ENCODE measurements at regions not wholly inside any gene's neighbourhood (a gene's known extent, or its start where the extent isn't known, plus 50 kb on each side); places are given as distances from the start of the nearest gene placed in this dataset.
"Not testable (repeated sequence)": the region's sequence is repeated elsewhere in the genome, so short reads cannot be mapped to it uniquely, and the experiment has no call there.

DNA sequence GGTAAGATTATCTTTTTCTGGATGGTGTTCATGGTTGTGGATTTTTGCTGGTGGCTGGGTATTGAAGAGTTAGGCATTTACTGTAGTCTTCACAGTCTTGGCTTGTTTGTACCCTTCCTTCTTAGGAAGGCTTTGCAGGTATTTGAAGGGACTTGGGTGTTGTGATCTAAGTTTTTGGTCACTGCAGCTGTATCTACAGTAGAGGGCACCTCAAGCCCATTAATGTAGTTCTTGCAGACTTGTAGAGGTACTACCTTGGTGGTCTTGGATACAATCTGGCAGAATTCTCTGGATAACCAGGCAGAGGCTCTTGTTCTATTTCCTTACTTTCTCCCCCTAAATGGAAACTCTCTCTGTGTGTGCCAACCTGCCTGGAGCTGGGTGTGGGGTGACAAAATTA is 155.8 kb upstream of the BRINP3 start:
- DNase-seq (ENCODE audit: low spot score in 2 of 2) = no peak
- Mint-ChIP-seq H3K36me3 (peaks cover 0 to 20% of the 10 kb centered on the region in 2 donors), H3K27ac (no peak overlapping the region), H3K9me3 (peaks cover 14 to 41% of the 10 kb centered on the region in 2 donors)
- no peak for ATAC-seq

DNA sequence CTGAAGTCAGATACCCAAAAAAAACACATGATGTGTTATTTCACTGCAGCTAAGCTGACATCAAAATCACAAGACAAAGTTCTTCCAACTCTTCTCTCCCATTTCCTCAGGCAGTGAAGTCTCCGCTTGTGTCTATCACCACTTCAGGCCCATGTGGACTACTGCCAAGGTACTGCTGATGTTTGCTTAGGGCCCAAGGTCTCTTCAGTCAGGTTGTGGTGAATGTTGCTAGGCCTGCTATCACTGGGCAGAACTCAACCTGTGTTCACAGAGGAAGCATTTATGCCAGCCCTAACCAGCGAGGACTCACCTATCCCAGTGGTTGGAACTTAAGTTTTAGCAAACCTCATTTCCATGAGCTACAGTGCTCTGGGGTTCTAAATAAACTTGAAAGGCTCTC is 156.5 kb upstream of the BRINP3 start:
- peaks cover 14 to 37% of the 10 kb centered on the region in 2 donors for H3K9me3 Mint-ChIP-seq
- no peak for ATAC-seq
- no peak for DNase-seq (ENCODE audit: low spot score in 2 of 2)
- peaks cover 0 to 20% of the 10 kb centered on the region in 2 donors for H3K36me3 Mint-ChIP-seq
- no peak overlapping the region for H3K27ac Mint-ChIP-seq

DNA sequence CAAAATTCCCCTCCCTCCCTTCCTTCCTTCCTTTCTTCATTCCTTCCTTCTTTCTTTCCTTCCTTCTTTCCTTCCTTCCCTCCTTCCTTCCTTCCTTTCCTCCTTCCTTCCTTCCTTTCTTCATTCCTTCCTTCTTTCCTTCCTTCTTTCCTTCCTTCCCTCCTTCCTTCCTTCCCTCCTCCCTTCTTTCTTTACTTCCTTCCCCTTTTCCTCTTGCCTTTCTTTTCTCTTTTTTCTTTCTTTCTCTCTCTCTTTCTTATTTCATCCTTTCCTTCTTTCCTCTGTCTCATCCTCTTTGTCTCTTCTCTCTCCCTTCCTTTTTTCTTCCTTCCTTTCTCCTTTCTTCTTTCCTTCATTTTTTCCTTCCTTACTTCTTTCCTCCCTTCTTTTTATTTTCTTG is 171.9 kb upstream of the BRINP3 start:
- DNase-seq (ENCODE audit: low spot score in 2 of 2) (no peak), ATAC-seq (no peak)
- Mint-ChIP-seq H3K27ac (no peak overlapping the region), H3K9me3 (peaks cover 18% of the 10 kb centered on the region in 2 donors), H3K36me3 (no peaks in the 10 kb centered on the region)

DNA sequence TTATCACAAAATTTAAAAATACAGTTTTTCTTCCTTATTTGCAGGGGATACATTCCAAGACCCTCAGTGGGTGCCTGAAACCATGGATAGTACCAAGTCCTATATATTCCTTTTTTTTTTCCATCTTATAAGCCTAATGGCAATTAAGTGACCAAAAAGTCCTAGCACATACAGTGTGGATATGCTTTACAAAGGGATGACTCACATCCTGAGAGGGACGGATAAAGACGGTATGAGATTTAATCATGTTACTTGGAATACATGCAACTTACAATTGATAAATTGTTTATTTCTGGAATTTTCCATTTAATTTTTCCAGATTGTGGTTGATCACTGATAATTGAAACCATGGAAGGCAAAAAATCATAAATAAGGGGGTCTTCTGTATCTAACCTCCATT is 181.2 kb upstream of the BRINP3 start:
- no peak overlapping the region for H3K27ac Mint-ChIP-seq
- ATAC-seq (no peak), DNase-seq (ENCODE audit: low spot score in 2 of 2) (no peak)
- no peaks in the 10 kb centered on the region for H3K36me3 Mint-ChIP-seq
- H3K9me3 Mint-ChIP-seq = peaks cover 0 to 11% of the 10 kb centered on the region in 2 donors

DNA sequence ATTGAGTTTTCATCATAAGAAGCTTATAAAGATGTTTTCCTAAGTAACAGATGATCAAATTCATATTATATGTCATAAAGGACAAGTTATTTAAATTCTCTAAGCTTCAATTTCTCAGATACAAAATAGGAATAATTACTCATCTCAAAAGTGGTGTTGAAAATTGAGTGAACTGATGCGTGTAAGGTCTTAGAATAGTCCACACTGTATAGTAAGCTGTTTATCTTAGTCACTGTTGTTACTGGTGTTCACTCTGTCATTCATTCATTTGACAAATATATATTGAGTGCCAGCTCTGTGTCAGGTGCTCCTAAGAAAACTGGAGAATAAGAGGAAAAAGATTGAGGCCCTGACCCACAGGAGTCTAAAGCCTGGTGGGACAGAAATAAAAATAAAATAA is 186.3 kb upstream of the BRINP3 start:
- Mint-ChIP-seq H3K27ac (no peak overlapping the region), H3K9me3 (peaks cover 0 to 19% of the 10 kb centered on the region in 2 donors), H3K36me3 (no peaks in the 10 kb centered on the region)
- no peak for DNase-seq (ENCODE audit: low spot score in 2 of 2)
- no peak for ATAC-seq

DNA sequence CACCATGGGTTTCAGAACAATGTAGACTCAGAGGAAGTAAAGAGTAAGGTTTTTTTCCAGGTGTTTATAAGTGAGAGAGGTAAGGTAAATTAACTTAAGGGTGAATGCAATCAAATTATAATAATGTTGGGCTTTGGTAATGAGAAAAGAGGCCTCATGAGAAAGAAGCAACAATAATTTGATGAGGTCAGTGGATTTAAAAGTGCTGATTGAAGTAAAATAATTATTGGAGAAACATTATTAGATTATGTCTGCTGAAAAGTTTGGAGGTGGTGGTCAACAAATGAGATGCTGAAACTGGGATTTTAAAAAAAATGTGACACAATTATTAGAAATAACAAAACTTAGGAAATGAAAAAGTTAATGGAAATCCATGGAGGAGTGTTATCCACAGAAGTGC is 187.4 kb upstream of the BRINP3 start:
- DNase-seq (ENCODE audit: low spot score in 2 of 2) (no peak), ATAC-seq (no peak)
- Mint-ChIP-seq H3K36me3 (no peaks in the 10 kb centered on the region), H3K9me3 (peaks cover 0 to 24% of the 10 kb centered on the region in 2 donors), H3K27ac (no peak overlapping the region)

DNA sequence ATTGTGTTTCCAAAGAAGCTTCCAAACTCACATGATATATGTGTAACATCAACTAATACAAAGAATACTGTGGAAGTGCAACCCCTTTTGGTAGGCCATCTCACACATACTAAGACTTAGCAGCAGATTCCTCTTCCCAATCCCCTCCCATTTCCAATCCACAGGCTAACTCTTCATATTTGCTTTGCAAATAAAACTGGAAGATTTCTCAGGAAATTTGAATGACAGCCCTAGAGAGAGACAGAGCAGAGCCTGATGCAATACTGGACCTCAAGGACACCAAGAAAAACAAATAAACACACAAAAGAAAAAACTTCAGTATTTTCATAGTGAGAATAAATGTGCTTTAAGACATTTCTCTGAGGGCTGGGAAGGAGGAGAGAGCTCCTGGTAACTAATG is 190.2 kb upstream of the BRINP3 start:
- no peak overlapping the region for H3K27ac Mint-ChIP-seq
- DNase-seq (ENCODE audit: low spot score in 2 of 2) (no peak), ATAC-seq (no peak)
- peaks cover 0 to 30% of the 10 kb centered on the region in 2 donors for H3K9me3 Mint-ChIP-seq
- H3K36me3 Mint-ChIP-seq = peaks cover 0 to 7% of the 10 kb centered on the region in 2 donors

DNA sequence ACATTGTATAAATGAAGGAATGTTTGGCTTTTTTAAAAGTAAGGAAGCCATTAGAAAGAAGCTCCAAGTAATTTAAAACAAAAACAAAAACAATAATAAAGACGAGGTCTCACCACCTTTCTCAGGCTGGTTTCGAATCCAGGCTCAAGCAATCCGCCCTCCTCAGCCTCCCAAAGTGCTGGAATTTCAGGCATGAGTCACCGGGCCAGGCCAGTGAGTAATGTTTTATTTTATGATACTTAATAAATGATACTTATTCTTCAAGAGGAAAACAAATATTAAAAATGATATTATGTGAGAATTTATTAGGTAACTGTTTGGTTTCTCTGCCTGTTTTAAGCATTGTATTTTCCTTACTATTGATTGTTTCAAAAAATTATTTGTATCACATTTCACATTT is 201.4 kb upstream of the BRINP3 start:
- peaks cover 6 to 7% of the 10 kb centered on the region in 2 donors for H3K9me3 Mint-ChIP-seq
- no peak for DNase-seq (ENCODE audit: low spot score in 2 of 2)
- H3K27ac Mint-ChIP-seq = no peak overlapping the region
- no peak for ATAC-seq
- H3K36me3 Mint-ChIP-seq = no peaks in the 10 kb centered on the region

DNA sequence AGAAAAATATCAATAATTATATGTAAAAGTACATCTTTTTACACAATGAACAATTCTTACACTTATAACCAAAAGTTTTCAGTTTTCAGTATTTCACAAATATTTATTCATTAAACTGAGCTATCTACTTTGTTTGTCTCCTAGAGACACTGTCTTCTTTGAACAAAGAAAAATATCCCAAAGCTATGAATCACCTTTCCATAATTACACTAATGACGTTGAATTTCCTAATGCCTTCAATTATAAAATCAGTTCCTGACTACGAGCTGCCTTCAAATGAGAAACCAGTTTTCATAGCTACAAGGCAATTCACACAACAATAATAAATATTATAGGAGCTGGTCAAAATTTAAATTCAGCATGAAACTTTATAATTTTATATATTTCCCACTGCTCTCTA is 201.8 kb upstream of the BRINP3 start:
- H3K27ac Mint-ChIP-seq = no peak overlapping the region
- no peak for ATAC-seq
- no peaks in the 10 kb centered on the region for H3K36me3 Mint-ChIP-seq
- H3K9me3 Mint-ChIP-seq = peaks cover 4 to 9% of the 10 kb centered on the region in 2 donors
- no peak for DNase-seq (ENCODE audit: low spot score in 2 of 2)

DNA sequence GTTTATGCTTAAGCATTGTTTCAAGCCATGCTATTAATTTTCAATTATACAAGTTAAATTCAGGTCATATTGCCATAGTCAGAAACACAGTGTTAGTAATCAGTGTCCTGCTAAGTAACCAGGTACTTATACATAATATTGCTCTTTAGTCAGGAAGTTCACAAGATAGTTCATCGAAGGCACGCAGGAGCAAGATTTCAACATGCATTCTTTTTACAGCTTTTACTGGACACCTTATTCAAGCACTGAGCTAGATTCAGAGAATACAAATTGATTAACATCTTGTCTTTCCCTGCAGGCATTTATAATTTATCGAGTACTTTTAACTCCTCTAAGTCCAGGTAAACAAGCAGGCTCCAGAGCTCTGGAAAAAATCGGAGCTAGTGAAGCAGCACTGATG is 202.3 kb upstream of the BRINP3 start:
- no peak for ATAC-seq
- Mint-ChIP-seq H3K36me3 (no peaks in the 10 kb centered on the region), H3K9me3 (peaks cover 4 to 9% of the 10 kb centered on the region in 2 donors), H3K27ac (no peak overlapping the region)
- DNase-seq (ENCODE audit: low spot score in 2 of 2) = no peak

DNA sequence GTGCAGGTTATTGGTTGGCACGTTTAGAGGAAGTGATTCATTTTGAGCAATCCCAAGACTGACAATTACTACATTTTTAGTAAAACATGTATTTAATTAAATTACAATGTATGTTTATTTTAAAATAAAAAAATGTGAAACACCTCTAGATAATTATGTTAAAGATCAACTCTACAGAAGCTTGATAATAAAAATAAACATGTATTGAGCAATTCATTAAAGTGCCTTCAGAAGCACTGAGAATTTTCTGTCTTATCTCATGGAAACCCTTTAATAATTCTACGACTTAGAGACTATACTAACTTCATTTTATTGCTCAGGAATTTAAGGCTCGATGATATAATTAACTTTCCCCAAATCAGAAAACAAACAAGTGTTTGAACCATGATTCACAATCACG is 208.0 kb upstream of the BRINP3 start:
- H3K36me3 Mint-ChIP-seq = peaks cover 0 to 4% of the 10 kb centered on the region in 2 donors
- DNase-seq (ENCODE audit: low spot score in 2 of 2) (no peak), ATAC-seq (no peak)
- no peak overlapping the region for H3K27ac Mint-ChIP-seq
- peaks cover 4 to 13% of the 10 kb centered on the region in 2 donors for H3K9me3 Mint-ChIP-seq

DNA sequence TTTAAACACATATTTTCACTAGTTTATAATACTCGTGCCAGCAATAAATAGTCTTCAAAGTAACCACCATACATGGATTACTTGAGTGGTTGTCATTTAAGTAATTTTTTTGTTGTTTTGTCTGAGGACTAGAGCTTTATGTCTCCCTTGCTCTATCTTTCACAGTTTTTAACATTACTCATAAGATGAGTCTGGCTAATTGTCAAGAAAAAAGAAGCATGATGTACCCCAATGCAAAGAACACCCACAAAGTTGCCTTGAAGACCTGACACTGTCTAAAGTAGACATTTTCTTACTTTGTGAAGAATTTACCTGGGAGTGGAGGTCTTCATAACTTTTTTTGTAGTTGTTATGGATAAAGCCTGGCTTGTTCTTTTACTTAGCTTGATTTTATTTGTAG is 210.4 kb upstream of the BRINP3 start:
- DNase-seq (ENCODE audit: low spot score in 2 of 2) (no peak), ATAC-seq (no peak)
- no peak overlapping the region for H3K27ac Mint-ChIP-seq
- H3K36me3 Mint-ChIP-seq = peaks cover 0 to 4% of the 10 kb centered on the region in 2 donors
- peaks cover 0 to 14% of the 10 kb centered on the region in 2 donors for H3K9me3 Mint-ChIP-seq

DNA sequence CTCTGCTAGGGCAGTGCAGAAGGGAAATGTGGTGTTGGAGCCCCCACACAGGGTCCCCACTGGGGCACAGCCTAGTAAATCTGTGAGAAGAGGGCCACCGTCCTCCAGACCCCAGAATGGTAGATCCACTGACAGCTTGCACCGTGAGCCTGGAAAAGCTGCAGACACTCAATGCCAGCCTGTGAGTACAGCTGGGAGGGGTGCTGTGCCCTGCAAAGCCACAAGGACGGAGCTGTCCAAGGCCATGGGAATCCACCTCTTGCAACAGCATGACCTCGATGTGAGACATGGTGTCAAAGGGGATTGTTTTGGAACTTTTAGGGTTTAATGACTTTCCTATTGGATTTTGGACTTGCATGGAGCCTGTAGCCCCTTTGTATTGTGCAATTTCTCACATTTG is 220.8 kb upstream of the BRINP3 start:
- not testable (repeated sequence) for H3K27ac Mint-ChIP-seq; H3K36me3 Mint-ChIP-seq; ATAC-seq; DNase-seq (ENCODE audit: low spot score in 2 of 2)
- H3K9me3 Mint-ChIP-seq = peaks cover 10 to 16% of the 10 kb centered on the region in 2 donors

DNA sequence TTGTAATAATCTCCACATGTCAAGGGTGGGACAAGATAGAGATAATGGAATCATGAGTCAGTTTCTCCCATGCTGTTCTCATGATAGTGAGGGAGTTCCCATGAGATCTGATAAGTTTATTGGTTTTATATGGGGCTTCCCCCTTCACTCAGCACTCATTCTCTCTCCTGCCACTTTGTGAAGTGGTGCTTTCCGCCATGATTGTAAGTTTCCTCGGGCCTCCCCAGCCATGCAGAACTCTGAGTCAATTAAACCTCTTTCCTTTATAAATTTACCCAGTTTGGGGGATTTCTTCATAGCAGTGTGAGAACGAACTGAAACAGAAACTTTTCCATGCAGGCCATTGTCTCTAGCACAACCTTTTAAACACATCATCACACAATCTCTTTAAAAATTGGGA is 221.5 kb upstream of the BRINP3 start:
- no peak overlapping the region for H3K27ac Mint-ChIP-seq
- ATAC-seq = no peak
- H3K9me3 Mint-ChIP-seq = peaks cover 11 to 16% of the 10 kb centered on the region in 2 donors
- no peaks in the 10 kb centered on the region for H3K36me3 Mint-ChIP-seq
- no peak for DNase-seq (ENCODE audit: low spot score in 2 of 2)

DNA sequence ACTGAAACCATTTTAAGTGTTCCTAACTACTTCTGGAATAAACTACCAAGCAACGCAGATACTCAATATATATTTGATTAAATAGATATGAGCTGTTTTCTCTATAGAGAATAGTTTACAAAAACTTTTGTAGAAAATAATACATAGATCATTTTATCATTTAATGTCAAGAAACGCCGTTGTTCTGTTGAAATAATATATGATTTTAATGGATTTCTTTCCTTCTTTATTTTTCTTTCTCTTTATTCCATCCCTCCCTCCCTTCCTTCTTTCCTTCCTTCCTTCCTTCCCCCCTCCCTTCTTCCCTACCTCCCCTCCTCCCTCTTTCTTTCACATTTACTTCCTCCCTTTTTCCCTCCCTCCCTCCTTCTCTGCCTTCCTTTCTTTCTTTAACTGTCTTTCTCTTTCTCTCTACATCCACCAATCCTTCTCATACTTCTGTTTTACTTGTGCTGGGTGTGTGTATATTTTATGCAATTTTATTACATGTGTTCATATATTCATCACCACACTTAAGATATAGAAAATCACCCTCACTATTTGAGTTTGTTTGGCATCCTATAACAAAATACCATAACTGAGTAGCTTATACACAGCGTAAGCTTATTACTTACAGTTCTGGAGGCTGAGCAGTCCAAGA is 230.9 kb upstream of the BRINP3 start:
- H3K27ac Mint-ChIP-seq = no peak overlapping the region
- ATAC-seq (no peak), DNase-seq (ENCODE audit: low spot score in 2 of 2) (no peak)
- no peaks in the 10 kb centered on the region for H3K36me3 Mint-ChIP-seq
- peaks cover 8 to 13% of the 10 kb centered on the region in 2 donors for H3K9me3 Mint-ChIP-seq

DNA sequence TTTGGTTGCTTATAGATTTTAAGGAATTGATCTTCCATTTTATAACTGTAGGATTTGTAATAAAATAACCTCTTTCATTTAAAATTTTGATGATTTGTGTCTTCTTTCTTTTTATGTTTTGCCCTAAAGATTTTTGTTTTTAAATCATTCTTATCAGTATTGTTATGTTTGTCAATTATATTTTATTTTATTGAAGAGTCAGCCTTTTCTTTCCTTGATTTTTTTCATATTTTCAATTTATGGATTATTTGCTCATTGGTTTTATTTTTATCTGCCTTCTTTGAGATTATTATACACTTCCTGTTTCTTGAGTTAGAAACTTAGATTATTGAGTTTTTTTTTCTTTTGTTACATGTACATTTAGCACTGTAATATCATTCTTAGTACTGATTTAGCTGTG is 233.4 kb upstream of the BRINP3 start:
- H3K27ac Mint-ChIP-seq = no peak overlapping the region
- H3K36me3 Mint-ChIP-seq = no peaks in the 10 kb centered on the region
- H3K9me3 Mint-ChIP-seq = peaks cover 3 to 13% of the 10 kb centered on the region in 2 donors
- ATAC-seq (no peak), DNase-seq (ENCODE audit: low spot score in 2 of 2) (no peak)

DNA sequence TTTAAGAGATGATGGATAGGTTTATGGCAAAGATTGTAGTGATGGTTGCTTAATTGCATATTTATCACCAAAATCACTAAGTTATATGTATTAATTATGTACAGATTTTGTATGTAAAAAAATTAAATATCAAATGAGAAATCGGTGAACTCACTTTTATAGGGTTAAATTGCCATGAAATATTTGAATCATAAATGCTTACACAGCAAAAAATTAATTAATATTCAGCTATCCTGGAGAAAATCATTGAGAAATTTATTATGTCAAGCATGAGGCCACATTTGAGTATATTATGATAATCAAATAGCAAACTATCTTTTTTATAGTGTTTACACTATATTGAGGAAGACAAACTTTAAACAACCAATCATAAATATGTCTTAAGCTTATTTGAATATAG is 239.4 kb upstream of the BRINP3 start:
- DNase-seq (ENCODE audit: low spot score in 2 of 2) (no peak), ATAC-seq (no peak)
- Mint-ChIP-seq H3K36me3 (no peaks in the 10 kb centered on the region), H3K27ac (no peak overlapping the region), H3K9me3 (peaks cover 3 to 5% of the 10 kb centered on the region in 2 donors)

DNA sequence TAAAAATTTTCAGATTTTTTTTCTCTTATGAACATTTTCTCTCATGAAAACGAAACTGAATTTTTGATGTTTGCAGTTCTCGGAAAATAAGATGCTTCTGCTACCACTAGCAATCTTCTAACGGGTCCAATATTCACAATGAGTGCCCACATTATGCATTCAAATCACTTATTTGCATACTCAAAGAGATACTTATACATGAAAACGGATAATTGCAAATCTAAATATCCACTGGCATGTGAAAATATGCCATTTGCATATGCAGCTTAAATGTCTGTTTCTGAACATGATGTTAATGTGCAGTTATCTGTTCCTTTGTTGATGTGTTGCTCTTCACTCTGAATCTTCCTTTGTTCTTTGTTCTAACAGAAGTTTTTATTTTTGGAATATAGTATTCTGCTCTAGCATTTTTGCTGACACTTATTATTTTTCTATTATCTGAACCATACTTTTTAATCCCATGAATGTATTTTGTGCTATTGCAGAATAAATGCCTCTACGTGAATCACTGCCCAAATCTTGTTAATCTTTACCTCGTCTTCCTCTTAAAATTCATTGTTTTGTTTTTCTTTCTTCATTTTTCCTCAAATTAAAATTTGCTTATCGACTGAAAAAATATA is 259.4 kb upstream of the BRINP3 start:
- no peak for ATAC-seq
- Mint-ChIP-seq H3K27ac (no peak overlapping the region), H3K9me3 (peaks cover 0 to 3% of the 10 kb centered on the region in 2 donors), H3K36me3 (no peaks in the 10 kb centered on the region)
- no peak for DNase-seq (ENCODE audit: low spot score in 2 of 2)
